ENCODE measurements at regions not wholly inside any gene's neighbourhood (a gene's known extent, or its start where the extent isn't known, plus 50 kb on each side); places are given as distances from the start of the nearest gene placed in this dataset.

- H3K4me1 ChIP-seq (replicated peaks) = no peaks in the 10 kb centered on the region
- no peak overlapping the region for H3K27ac ChIP-seq
- H3K4me3 ChIP-seq = no peak overlapping the region
- H3K27me3 ChIP-seq (replicated peaks) = no peaks in the 10 kb centered on the region
- no peaks in the 10 kb centered on the region for H3K9me3 ChIP-seq (replicated peaks)
- no peaks in the 10 kb centered on the region for H3K36me3 ChIP-seq
- DNase-seq (ENCODE audit: low read depth in 1 of 2, low spot score in 2 of 2) = no peak
Measured at GRCh38 chr3:110253794-110254193, 817.8 kb upstream of the NECTIN3 start.

- Histone ChIP-seq H3K36me3 (no peaks in the 10 kb centered on the region), H3K27me3 (replicated peaks) (no peaks in the 10 kb centered on the region), H3K4me3 (no peak overlapping the region), H3K9me3 (replicated peaks) (no peaks in the 10 kb centered on the region), H3K27ac (no peak overlapping the region), H3K4me1 (replicated peaks) (no peaks in the 10 kb centered on the region)
- no peak for DNase-seq (ENCODE audit: low read depth in 1 of 2, low spot score in 2 of 2)
Measured at GRCh38 chr3:110254591-110254990, 817.0 kb upstream of the NECTIN3 start.

DNA sequence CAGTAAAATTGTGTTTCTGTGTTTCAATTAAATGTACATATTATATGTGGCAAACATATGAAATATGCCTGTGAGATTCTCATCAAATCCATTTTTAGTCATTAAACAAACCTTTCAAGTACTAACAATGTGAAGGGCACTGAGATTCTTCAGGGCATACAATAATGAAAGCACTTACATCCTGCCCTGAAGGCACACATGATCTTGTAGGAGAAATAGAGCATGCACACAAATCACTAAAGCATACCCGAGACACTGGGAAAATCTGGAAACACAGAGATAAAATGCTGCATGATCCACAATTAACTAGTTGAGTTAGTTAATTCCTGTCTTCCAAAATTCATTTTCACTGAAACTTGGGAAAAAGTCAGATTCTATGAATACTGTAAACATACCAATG, 810.5 kb upstream of the NECTIN3 start:
- H3K4me1 ChIP-seq (replicated peaks) = no peaks in the 10 kb centered on the region
- no peaks in the 10 kb centered on the region for H3K27me3 ChIP-seq (replicated peaks)
- no peak for DNase-seq (ENCODE audit: low read depth in 1 of 2, low spot score in 2 of 2)
- H3K27ac ChIP-seq = no peak overlapping the region
- no peaks in the 10 kb centered on the region for H3K36me3 ChIP-seq
- no peak overlapping the region for H3K4me3 ChIP-seq
- no peaks in the 10 kb centered on the region for H3K9me3 ChIP-seq (replicated peaks)

GRCh38 chr3:110262896-110263295, 808.7 kb upstream of the NECTIN3 start:
- no peak for DNase-seq (ENCODE audit: low read depth in 1 of 2, low spot score in 2 of 2)
- no peak overlapping the region for H3K27ac ChIP-seq
- H3K9me3 ChIP-seq (replicated peaks) = no peaks in the 10 kb centered on the region

DNA sequence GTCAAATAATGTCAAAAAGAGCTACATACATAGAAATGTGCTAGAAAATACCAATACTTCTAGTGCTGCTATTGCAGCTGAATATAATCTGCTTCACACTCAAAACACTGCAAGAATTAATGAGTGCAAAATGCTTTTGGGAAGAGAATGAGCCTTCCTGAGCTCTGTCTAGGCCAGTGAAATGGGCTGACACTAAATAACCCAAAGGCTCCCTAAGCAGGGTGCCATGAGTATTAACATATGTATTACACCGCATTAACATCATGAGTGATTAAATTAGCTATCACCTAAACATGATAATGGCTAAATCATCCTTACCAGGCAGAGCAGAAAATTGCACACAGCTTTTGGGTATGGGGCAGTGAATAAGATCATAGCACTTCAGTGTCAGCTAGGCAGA, 806.3 kb upstream of the NECTIN3 start:
- DNase-seq (ENCODE audit: low read depth in 1 of 2, low spot score in 2 of 2) = no peak
- H3K36me3 ChIP-seq = no peaks in the 10 kb centered on the region
- H3K9me3 ChIP-seq (replicated peaks) = no peaks in the 10 kb centered on the region
- H3K4me1 ChIP-seq (replicated peaks) = no peaks in the 10 kb centered on the region
- H3K4me3 ChIP-seq = no peak overlapping the region
- H3K27me3 ChIP-seq (replicated peaks) = no peaks in the 10 kb centered on the region
- no peak overlapping the region for H3K27ac ChIP-seq

More at GRCh38 chr3:110262896-110263295, 808.7 kb upstream of the NECTIN3 start:
- no peaks in the 10 kb centered on the region for H3K4me1 ChIP-seq (replicated peaks)
- H3K4me3 ChIP-seq = no peak overlapping the region
- H3K36me3 ChIP-seq = no peaks in the 10 kb centered on the region
- no peaks in the 10 kb centered on the region for H3K27me3 ChIP-seq (replicated peaks)

GRCh38 chr3:110267304-110267845, 804.2 kb upstream of the NECTIN3 start:
- H3K4me3 ChIP-seq = no peak overlapping the region
- no peaks in the 10 kb centered on the region for H3K9me3 ChIP-seq (replicated peaks)
- no peak overlapping the region for H3K27ac ChIP-seq
- DNase-seq (ENCODE audit: low read depth in 1 of 2, low spot score in 2 of 2) = no peak
- H3K4me1 ChIP-seq (replicated peaks) = no peaks in the 10 kb centered on the region
- no peaks in the 10 kb centered on the region for H3K27me3 ChIP-seq (replicated peaks)
- no peaks in the 10 kb centered on the region for H3K36me3 ChIP-seq

GRCh38 chr3:110272525-110272924, 799.1 kb upstream of the NECTIN3 start:
- H3K27ac ChIP-seq = no peak overlapping the region
- no peak overlapping the region for H3K4me3 ChIP-seq
- no peaks in the 10 kb centered on the region for H3K27me3 ChIP-seq (replicated peaks)
- no peaks in the 10 kb centered on the region for H3K9me3 ChIP-seq (replicated peaks)
- no peaks in the 10 kb centered on the region for H3K36me3 ChIP-seq
- H3K4me1 ChIP-seq (replicated peaks) = no peaks in the 10 kb centered on the region
- no peak for DNase-seq (ENCODE audit: low read depth in 1 of 2, low spot score in 2 of 2)

- Histone ChIP-seq H3K4me1 (replicated peaks) (0 out of 2 replicates have a peak, but pooled peaks cover 3% of the 10 kb centered on the region), H3K27me3 (replicated peaks) (no peaks in the 10 kb centered on the region), H3K27ac (no peak overlapping the region), H3K36me3 (no peaks in the 10 kb centered on the region), H3K9me3 (replicated peaks) (no peaks in the 10 kb centered on the region), H3K4me3 (no peak overlapping the region)
- DNase-seq (ENCODE audit: low read depth in 1 of 2, low spot score in 2 of 2) = no peak
Measured at GRCh38 chr3:110291886-110292501, 779.6 kb upstream of the NECTIN3 start.

- H3K4me3 ChIP-seq = no peak overlapping the region
- no peaks in the 10 kb centered on the region for H3K9me3 ChIP-seq (replicated peaks)
Measured at GRCh38 chr3:110293660-110294059, 778.0 kb upstream of the NECTIN3 start.

GRCh38 chr3:110296885-110297284, 774.7 kb upstream of the NECTIN3 start:
- no peaks in the 10 kb centered on the region for H3K36me3 ChIP-seq
- H3K9me3 ChIP-seq (replicated peaks) = no peaks in the 10 kb centered on the region
- H3K27ac ChIP-seq = no peak overlapping the region
- H3K27me3 ChIP-seq (replicated peaks) = no peaks in the 10 kb centered on the region
- H3K4me1 ChIP-seq (replicated peaks) = 0 out of 2 replicates have a peak, but pooled peaks cover 3% of the 10 kb centered on the region
- H3K4me3 ChIP-seq = no peak overlapping the region
- no peak for DNase-seq (ENCODE audit: low read depth in 1 of 2, low spot score in 2 of 2)

More at GRCh38 chr3:110293660-110294059, 778.0 kb upstream of the NECTIN3 start:
- Histone ChIP-seq H3K4me1 (replicated peaks) (0 out of 2 replicates have a peak, but pooled peaks cover 3% of the 10 kb centered on the region), H3K27ac (no peak overlapping the region), H3K36me3 (no peaks in the 10 kb centered on the region), H3K27me3 (replicated peaks) (no peaks in the 10 kb centered on the region)
- DNase-seq (ENCODE audit: low read depth in 1 of 2, low spot score in 2 of 2) = no peak

DNA sequence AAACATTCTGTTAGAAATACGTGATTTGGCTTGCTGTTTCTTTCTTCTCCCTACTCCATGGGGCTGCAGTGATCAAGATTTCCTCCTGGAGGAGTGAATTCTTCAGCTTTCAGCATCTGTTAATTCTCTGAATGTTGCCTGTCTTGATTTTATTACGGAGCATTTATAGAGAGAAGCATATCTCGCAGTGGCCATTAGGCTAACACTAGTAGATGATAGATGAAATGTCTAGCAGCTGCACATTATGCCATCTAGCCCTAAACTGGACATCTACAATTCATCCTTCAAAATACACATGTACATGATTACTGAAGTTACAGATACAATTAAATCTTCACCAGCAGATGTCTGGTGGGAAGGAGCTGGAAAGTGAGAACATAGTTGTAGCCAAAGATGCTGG, 769.8 kb upstream of the NECTIN3 start:
- no peaks in the 10 kb centered on the region for H3K27me3 ChIP-seq (replicated peaks)
- H3K36me3 ChIP-seq = no peaks in the 10 kb centered on the region
- no peaks in the 10 kb centered on the region for H3K9me3 ChIP-seq (replicated peaks)
- H3K4me3 ChIP-seq = no peak overlapping the region
- DNase-seq (ENCODE audit: low read depth in 1 of 2, low spot score in 2 of 2) = no peak
- no peak overlapping the region for H3K27ac ChIP-seq
- 0 out of 2 replicates have a peak, but pooled peaks cover 2% of the 10 kb centered on the region for H3K4me1 ChIP-seq (replicated peaks)

DNA sequence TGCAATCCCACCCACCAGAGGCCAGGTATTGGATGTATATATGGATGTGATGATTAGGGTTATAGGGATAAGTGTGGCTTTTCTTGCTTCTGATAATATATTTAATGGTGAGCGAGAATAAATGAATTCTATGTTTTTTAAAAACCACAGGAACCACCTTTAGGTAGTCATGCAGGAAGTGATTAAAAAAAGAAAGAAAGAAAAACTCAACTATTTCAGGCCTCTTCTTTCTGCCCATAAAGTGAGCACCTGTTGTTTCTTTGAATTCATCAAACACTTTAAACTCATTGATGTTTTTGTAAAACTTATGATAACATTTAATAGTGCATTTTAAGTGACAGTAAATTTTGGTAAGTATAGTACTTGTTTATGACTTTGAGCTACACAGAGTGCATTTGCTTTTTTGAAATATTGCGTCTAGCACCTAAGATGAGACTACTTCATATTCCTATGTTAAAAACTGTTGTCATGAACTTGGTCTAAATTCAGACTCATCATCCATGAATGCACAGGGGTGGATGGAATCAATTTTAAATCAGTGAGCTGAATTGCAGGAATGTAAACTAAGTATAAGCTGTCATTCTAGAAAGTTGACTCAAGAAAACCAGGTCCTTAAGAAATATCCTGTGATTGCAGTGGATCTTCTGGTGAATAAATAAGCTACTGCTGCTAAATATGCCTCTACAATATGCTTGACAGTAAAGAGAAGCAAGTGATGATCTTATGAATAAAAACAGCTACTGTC, 764.4 kb upstream of the NECTIN3 start:
- Histone ChIP-seq H3K36me3 (no peaks in the 10 kb centered on the region), H3K27me3 (replicated peaks) (no peaks in the 10 kb centered on the region), H3K27ac (no peak overlapping the region), H3K4me1 (replicated peaks) (no peaks in the 10 kb centered on the region), H3K4me3 (no peak overlapping the region), H3K9me3 (replicated peaks) (no peaks in the 10 kb centered on the region)
- no peak for DNase-seq (ENCODE audit: low read depth in 1 of 2, low spot score in 2 of 2)

DNA sequence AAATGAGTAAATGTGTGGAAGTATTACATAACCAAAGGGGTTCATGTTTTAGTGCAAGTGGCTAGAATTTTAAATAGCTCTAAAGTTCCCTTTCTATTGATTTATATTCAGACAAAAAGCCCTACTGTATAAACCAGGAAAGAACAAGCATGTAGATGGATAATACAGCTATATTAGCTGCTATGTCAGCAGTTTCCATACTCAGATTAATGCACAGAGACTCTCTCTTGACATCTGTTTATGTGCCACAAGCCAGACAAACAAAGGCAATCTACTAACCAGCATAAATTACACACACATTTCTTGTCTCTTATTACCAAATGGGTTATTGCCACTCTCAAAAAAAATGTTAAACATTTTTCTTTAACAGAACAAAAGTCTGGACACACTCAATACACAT, 760.1 kb upstream of the NECTIN3 start:
- DNase-seq (ENCODE audit: low read depth in 1 of 2, low spot score in 2 of 2) = no peak
- Histone ChIP-seq H3K27me3 (replicated peaks) (no peaks in the 10 kb centered on the region), H3K36me3 (no peaks in the 10 kb centered on the region), H3K4me3 (no peak overlapping the region), H3K27ac (no peak overlapping the region), H3K9me3 (replicated peaks) (no peaks in the 10 kb centered on the region), H3K4me1 (replicated peaks) (no peaks in the 10 kb centered on the region)

DNA sequence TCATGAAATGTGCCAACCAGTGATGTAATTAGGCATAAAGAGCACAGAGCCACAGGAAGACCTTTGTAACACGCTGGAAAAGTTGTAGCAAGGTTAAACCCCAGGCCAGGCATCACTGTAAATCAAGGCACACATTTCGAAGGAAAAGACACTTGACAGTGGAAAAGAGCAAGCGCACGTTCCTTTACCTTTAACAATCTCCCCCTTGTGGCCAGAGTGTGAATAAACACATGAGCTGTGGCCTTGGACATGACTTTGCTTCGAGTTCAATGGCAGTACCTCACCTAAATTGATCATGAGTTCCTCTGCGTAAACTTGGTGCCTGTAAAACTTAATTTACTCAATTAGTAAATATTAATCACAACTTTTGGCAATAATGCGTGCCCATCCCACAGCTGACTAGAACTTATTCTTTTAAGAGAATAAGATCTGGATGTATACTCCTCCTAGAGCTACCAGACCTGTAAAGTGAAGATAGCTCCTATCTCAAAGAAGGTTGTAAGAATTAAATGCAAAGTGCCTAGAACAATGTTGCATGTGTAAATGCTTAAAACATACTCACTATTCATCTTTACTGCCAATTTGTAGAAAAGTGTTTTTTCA, 757.0 kb upstream of the NECTIN3 start:
- H3K27me3 ChIP-seq (replicated peaks) = no peaks in the 10 kb centered on the region
- peaks cover 14% of the 10 kb centered on the region for H3K4me1 ChIP-seq (replicated peaks)
- H3K27ac ChIP-seq = no peak overlapping the region
- H3K9me3 ChIP-seq (replicated peaks) = no peaks in the 10 kb centered on the region
- no peak overlapping the region for H3K4me3 ChIP-seq
- H3K36me3 ChIP-seq = no peaks in the 10 kb centered on the region
- DNase-seq (ENCODE audit: low read depth in 1 of 2, low spot score in 2 of 2) = peak in 1 of 2 experiments; percentile 27
